ENCODE measurements at regions not wholly inside any gene's neighbourhood (a gene's known extent, or its start where the extent isn't known, plus 50 kb on each side); places are given as distances from the start of the nearest gene placed in this dataset.

GRCh38 chr2:64363848-64364247 lies 90.1 kb upstream of the LGALSL start:
- Histone ChIP-seq H3K9me2 (ENCODE audit: insufficient read depth, low read length) (no peaks in the 10 kb centered on the region), H4K20me1 (ENCODE audit: insufficient read depth) (no peaks in the 10 kb centered on the region), H3K36me3 (ENCODE audit: insufficient read depth, low read length) (no peaks in the 10 kb centered on the region), H3K9ac (ENCODE audit: low read length) (no peak overlapping the region), H3F3A (ENCODE audit: insufficient read depth, low read length, poor library complexity, severe bottlenecking) (no peaks in the 10 kb centered on the region), H3K4me3 (ENCODE audit: low read length) (no peak overlapping the region), H3K27ac (ENCODE audit: low read length) (no peak overlapping the region), H3K4me2 (ENCODE audit: low read length) (no peak overlapping the region), H3K79me2 (replicated peaks; ENCODE audit: insufficient read depth, low read length) (no peaks in the 10 kb centered on the region), H3K9me3 (ENCODE audit: low read length) (no peaks in the 10 kb centered on the region), H2AFZ (ENCODE audit: low read depth, low read length) (no peak overlapping the region), H3K27me3 (ENCODE audit: insufficient read depth, low read depth, low read length) (no peaks in the 10 kb centered on the region)
- TF ChIP-seq EP300 (conservative IDR thresholded peaks at IDR 0.05; ENCODE audit: poor library complexity, severe bottlenecking) (no peak), REST (IDR thresholded peaks at IDR 0.05; ENCODE audit: borderline replicate concordance) (no peak), EZH2 (IDR thresholded peaks at IDR 0.05; ENCODE audit: borderline replicate concordance, insufficient read depth, low read length, poor library complexity, severe bottlenecking) (no peak), SMC3 (conservative IDR thresholded peaks at IDR 0.05; ENCODE audit: poor library complexity) (no peak), POLR2AphosphoS5 (IDR thresholded peaks at IDR 0.05) (no peak), CTCF (IDR thresholded peaks at IDR 0.05; ENCODE audit: poor library complexity, severe bottlenecking) (no peak), RAD21 (conservative IDR thresholded peaks at IDR 0.05) (no peak), MXI1 (conservative IDR thresholded peaks at IDR 0.05; ENCODE audit: poor library complexity, severe bottlenecking) (no peak), TAF1 (IDR thresholded peaks at IDR 0.05; ENCODE audit: low read depth) (no peak)

- H3K4me2 ChIP-seq (ENCODE audit: low read length), result no peak overlapping the region
- H2AFZ ChIP-seq (ENCODE audit: low read depth, low read length), result no peak overlapping the region
- H3K36me3 ChIP-seq (ENCODE audit: insufficient read depth, low read length), result no peaks in the 10 kb centered on the region
- no peaks in the 10 kb centered on the region for H3K79me2 ChIP-seq (replicated peaks; ENCODE audit: insufficient read depth, low read length)
- no peak overlapping the region for H3K9ac ChIP-seq (ENCODE audit: low read length)
- H3K9me2 ChIP-seq (ENCODE audit: insufficient read depth, low read length), result no peaks in the 10 kb centered on the region
- H3K27ac ChIP-seq (ENCODE audit: low read length), result no peak overlapping the region
- peak; percentile 38 for TF ChIP-seq EP300 (conservative IDR thresholded peaks at IDR 0.05; ENCODE audit: poor library complexity, severe bottlenecking)
- no peak for TF ChIP-seq EZH2 (IDR thresholded peaks at IDR 0.05; ENCODE audit: borderline replicate concordance, insufficient read depth, low read length, poor library complexity, severe bottlenecking)
- TF ChIP-seq POLR2AphosphoS5 (IDR thresholded peaks at IDR 0.05), result peak; percentile 22
- H3F3A ChIP-seq (ENCODE audit: insufficient read depth, low read length, poor library complexity, severe bottlenecking), result no peaks in the 10 kb centered on the region
- no peaks in the 10 kb centered on the region for H3K9me3 ChIP-seq (ENCODE audit: low read length)
- no peaks in the 10 kb centered on the region for H3K27me3 ChIP-seq (ENCODE audit: insufficient read depth, low read depth, low read length)
- no peaks in the 10 kb centered on the region for H4K20me1 ChIP-seq (ENCODE audit: insufficient read depth)
- H3K4me3 ChIP-seq (ENCODE audit: low read length), result no peak overlapping the region
Measured at GRCh38 chr2:64367444-64368232, 86.3 kb upstream of the LGALSL start.
